MCF 10A (cell line): ENCODE measurements at regions not wholly inside any gene's neighbourhood (a gene's known extent, or its start where the extent isn't known, plus 50 kb on each side); places are given as distances from the start of the nearest gene placed in this dataset.

ENCODE experiments used
- BruUV-seq: library from RNA; stranded (reverse); fragments of 400-500 nt; replicated peaks from 2 replicates; lab custom pipeline; 2021; lab: Mats Ljungman, UMichigan
- CTCF ChIA-PET: fragments of 300-600 bp; sonication (Branson Sonifier 250); formaldehyde crosslinking; extraction: SDS; loops from one replicate; lab custom pipeline; 2021; ENCODE audit warnings: antibody characterized with exemption, inconsistent platforms; lab: Yijun Ruan, JAX
- POLR2A ChIA-PET: fragments of 300-600, 350-650 bp; sonication (Branson Sonifier 250); formaldehyde crosslinking; extraction: SDS; loops from one replicate; lab custom pipeline; 2020; ENCODE audit warnings: antibody characterized with exemption, inconsistent platforms; lab: Yijun Ruan, JAX
- DNase-seq: peaks from one replicate; pipeline ENCODE4 v3.0.0-alpha.2; 2018; ENCODE audit not compliant: unreplicated experiment
- H3K27ac Mint-ChIP-seq: one replicate; pipeline ENCODE4 v1.8.0; 2022; ENCODE audit warnings: mild to moderate bottlenecking, low read depth, mixed read lengths; ENCODE audit not compliant: unreplicated experiment
- H3K27me3 Mint-ChIP-seq: one replicate; pipeline ENCODE4 v1.8.0; 2022; ENCODE audit warnings: mixed read lengths; ENCODE audit not compliant: insufficient read depth, unreplicated experiment
- H3K36me3 Mint-ChIP-seq: one replicate; pipeline ENCODE4 v1.8.0; 2022; ENCODE audit warnings: mild to moderate bottlenecking, moderate library complexity, mixed read lengths; ENCODE audit not compliant: insufficient read depth, unreplicated experiment
- H3K4me1 Mint-ChIP-seq: one replicate; pipeline ENCODE4 v1.8.0; 2022; ENCODE audit warnings: mixed read lengths; ENCODE audit not compliant: insufficient read depth, unreplicated experiment
- H3K4me3 Mint-ChIP-seq: one replicate; pipeline ENCODE4 v1.8.0; 2022; ENCODE audit warnings: mild to moderate bottlenecking, moderate library complexity, mixed read lengths; ENCODE audit not compliant: unreplicated experiment
- H3K9me3 Mint-ChIP-seq: one replicate; pipeline ENCODE4 v1.8.0; 2022; ENCODE audit warnings: mixed read lengths; ENCODE audit not compliant: unreplicated experiment
- intact Hi-C: fragments of 100-400 bp; cut with micrococcal nuclease; formaldehyde crosslinking; loops from 2 replicates; pipeline ENCODE4 v1.14.1; 2022
- TF ChIP-seq, protein P1 (sequence below): fragments of 200-600 bp; IDR thresholded peaks from one replicate; pipeline ENCODE4 v1.8.0; 2022; ENCODE audit warnings: antibody characterized with exemption, mild to moderate bottlenecking; ENCODE audit not compliant: unreplicated experiment

- H3K27me3 Mint-ChIP-seq = peaks cover 17% of the 10 kb centered on the region
- no peaks in the 10 kb centered on the region for H3K36me3 Mint-ChIP-seq
- H3K4me1 Mint-ChIP-seq = no peaks in the 10 kb centered on the region
- H3K4me3 Mint-ChIP-seq = no peak overlapping the region
- TF ChIP-seq, protein P1, sequence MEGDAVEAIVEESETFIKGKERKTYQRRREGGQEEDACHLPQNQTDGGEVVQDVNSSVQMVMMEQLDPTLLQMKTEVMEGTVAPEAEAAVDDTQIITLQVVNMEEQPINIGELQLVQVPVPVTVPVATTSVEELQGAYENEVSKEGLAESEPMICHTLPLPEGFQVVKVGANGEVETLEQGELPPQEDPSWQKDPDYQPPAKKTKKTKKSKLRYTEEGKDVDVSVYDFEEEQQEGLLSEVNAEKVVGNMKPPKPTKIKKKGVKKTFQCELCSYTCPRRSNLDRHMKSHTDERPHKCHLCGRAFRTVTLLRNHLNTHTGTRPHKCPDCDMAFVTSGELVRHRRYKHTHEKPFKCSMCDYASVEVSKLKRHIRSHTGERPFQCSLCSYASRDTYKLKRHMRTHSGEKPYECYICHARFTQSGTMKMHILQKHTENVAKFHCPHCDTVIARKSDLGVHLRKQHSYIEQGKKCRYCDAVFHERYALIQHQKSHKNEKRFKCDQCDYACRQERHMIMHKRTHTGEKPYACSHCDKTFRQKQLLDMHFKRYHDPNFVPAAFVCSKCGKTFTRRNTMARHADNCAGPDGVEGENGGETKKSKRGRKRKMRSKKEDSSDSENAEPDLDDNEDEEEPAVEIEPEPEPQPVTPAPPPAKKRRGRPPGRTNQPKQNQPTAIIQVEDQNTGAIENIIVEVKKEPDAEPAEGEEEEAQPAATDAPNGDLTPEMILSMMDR = no peak
- DNase-seq = no peak
- POLR2A ChIA-PET = no interaction called here
- BruUV-seq = no TSS peak
- no peaks in the 10 kb centered on the region for H3K9me3 Mint-ChIP-seq
- H3K27ac Mint-ChIP-seq = no peak overlapping the region
- CTCF ChIA-PET = interaction anchor here (0.8 kb wide), 1 partner anchor 13 kb away, joined by 4 read pairs; no protein-coding TSS in a partner anchor
- intact Hi-C loops = no loop called here
Observed at GRCh38 chrX:39059866-39060265, 258.6 kb downstream of the MID1IP1 start.

DNA sequence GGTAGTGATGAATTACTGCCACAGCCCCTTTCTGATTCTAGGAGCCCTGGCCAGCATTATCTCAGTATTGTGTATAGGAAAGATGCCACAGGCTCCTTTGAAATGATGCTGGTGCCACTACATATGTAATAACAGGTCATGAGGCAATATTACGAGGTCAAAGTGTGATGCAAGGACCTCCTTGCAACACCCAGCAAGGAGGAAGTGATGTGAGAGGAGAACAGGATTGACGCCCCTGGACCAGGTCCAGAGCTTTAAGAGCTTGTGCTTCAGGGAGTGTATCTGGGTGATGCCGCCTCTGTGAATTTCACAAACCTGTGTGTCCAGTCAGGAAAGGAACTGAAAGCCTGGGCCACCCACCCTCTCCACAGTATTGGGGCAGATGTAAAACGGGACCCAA lies 261.8 kb downstream of the MID1IP1 start:
- CTCF ChIA-PET = interaction anchor here (0.6 kb wide), 2 partner anchors 241 to 446 kb away, joined by 3 read pairs; no protein-coding TSS in a partner anchor
- TF ChIP-seq, protein P1 = no peak
- no peak overlapping the region for H3K4me3 Mint-ChIP-seq

GRCh38 chrX:39063702-39064101 lies 262.4 kb downstream of the MID1IP1 start:
- DNase-seq = no peak
- no TSS peak for BruUV-seq
- Mint-ChIP-seq H3K27me3 (peaks cover 17% of the 10 kb centered on the region), H3K9me3 (no peaks in the 10 kb centered on the region), H3K27ac (no peak overlapping the region), H3K4me1 (no peaks in the 10 kb centered on the region), H3K4me3 (no peak overlapping the region), H3K36me3 (no peaks in the 10 kb centered on the region)
- CTCF ChIA-PET = interaction anchor here (0.6 to 0.7 kb wide), 3 partner anchors 242 to 1403 kb away, joined by 3 read pairs; no protein-coding TSS in a partner anchor
- POLR2A ChIA-PET = interaction anchor here (0.9 to 1.6 kb wide), 2 partner anchors 18 to 289 kb away, joined by 3 read pairs; no protein-coding TSS in a partner anchor
- intact Hi-C loops = no loop called here
- TF ChIP-seq, protein P1 = no peak

More for the DNA sequence above, 261.8 kb downstream of the MID1IP1 start:
- intact Hi-C loops = no loop called here
- Mint-ChIP-seq H3K4me1 (no peaks in the 10 kb centered on the region), H3K9me3 (no peaks in the 10 kb centered on the region), H3K27ac (no peak overlapping the region), H3K36me3 (no peaks in the 10 kb centered on the region), H3K27me3 (peaks cover 17% of the 10 kb centered on the region)
- POLR2A ChIA-PET = interaction anchor here (0.9 to 1.6 kb wide), 2 partner anchors 17 to 289 kb away, joined by 3 read pairs; no protein-coding TSS in a partner anchor
- DNase-seq = peak; percentile 85
- BruUV-seq = no TSS peak

GRCh38 chrX:39065051-39065871 lies 264.0 kb downstream of the MID1IP1 start:
- no peaks in the 10 kb centered on the region for H3K4me1 Mint-ChIP-seq
- POLR2A ChIA-PET = no interaction called here

More at GRCh38 chrX:39065051-39065871, 264.0 kb downstream of the MID1IP1 start:
- TF ChIP-seq, protein P1 = no peak
- BruUV-seq = no TSS peak
- Mint-ChIP-seq H3K27me3 (peaks cover 17% of the 10 kb centered on the region), H3K9me3 (no peaks in the 10 kb centered on the region), H3K27ac (no peak overlapping the region), H3K36me3 (no peaks in the 10 kb centered on the region), H3K4me3 (no peak overlapping the region)
- no peak for DNase-seq
- intact Hi-C loops = no loop called here
- CTCF ChIA-PET = no interaction called here
